ENCODE measurements at regions not wholly inside any gene's neighbourhood (a gene's known extent, or its start where the extent isn't known, plus 50 kb on each side); places are given as distances from the start of the nearest gene placed in this dataset.

DNA sequence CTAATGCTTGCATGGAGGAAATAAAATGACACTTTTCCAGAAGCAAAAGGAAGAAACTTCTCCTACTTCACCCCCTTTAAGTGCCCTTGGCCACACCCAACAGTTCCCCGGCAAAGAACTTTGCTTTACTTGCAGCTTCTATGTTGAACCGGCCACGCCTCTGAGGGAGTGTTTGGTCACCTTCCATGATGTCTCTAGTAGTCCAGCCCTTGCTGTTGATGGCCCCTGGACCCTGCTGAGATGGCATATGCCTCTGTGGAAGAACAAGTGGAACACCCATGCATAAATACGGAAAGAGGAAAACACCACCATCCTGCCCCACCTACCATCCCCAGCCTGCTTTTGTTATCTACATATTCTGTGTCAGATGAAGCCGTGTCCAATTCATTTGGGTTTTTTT, 218.3 kb upstream of the POU3F3 start:
- no peak overlapping the region for H3K4me3 Mint-ChIP-seq
- H3K9me3 Mint-ChIP-seq = peaks cover 14% of the 10 kb centered on the region
- H3K36me3 Mint-ChIP-seq = no peaks in the 10 kb centered on the region
- no peak for ATAC-seq
- no peak overlapping the region for H3K27ac Mint-ChIP-seq
- no peaks in the 10 kb centered on the region for H3K4me1 Mint-ChIP-seq
- DNase-seq (ENCODE audit: low spot score in 2 of 2) = no peak

DNA sequence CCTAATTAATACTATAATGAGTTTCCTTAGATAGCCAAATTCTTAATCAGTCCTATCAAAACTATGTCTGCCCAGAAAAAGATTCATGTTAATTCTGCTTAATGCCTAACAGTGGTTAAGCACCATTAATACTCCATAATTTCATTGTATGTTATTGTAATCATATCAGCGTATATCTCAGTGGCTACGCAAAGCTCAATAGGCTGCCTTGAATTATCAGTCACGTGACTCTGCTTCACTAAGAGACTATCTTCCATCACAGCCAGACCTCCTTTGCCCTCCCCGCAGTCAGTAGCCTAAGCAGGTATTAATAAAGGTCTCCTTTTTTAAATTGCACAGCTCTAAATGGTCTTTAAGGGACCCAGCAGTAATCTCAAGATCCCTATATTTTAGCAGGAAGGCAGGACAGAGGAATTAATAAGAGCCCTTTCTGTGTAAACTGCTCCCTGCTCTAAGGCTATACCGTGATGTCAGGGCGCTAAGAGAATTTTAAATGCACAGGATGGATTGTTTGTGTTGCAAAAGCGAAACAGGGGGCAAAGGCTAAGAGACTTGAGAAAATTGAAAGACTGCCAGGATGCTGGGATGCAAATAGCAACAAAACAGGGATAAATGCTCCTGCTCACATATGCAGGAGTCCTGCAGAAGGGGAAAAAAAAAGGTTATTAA, 215.6 kb upstream of the POU3F3 start:
- ATAC-seq = no peak
- Mint-ChIP-seq H3K27ac (no peak overlapping the region), H3K9me3 (peaks cover 20% of the 10 kb centered on the region)

GRCh38 chr2:104638859-104639202, 215.1 kb upstream of the POU3F3 start:
- Mint-ChIP-seq H3K27ac (no peak overlapping the region), H3K9me3 (peaks cover 18% of the 10 kb centered on the region), H3K4me3 (no peak overlapping the region), H3K4me1 (no peaks in the 10 kb centered on the region), H3K36me3 (no peaks in the 10 kb centered on the region)
- no peak for ATAC-seq
- no peak for DNase-seq (ENCODE audit: low spot score in 2 of 2)

More for the DNA sequence above, 215.6 kb upstream of the POU3F3 start:
- Mint-ChIP-seq H3K36me3 (no peaks in the 10 kb centered on the region), H3K4me1 (no peaks in the 10 kb centered on the region), H3K4me3 (no peak overlapping the region)
- DNase-seq (ENCODE audit: low spot score in 2 of 2) = no peak

DNA sequence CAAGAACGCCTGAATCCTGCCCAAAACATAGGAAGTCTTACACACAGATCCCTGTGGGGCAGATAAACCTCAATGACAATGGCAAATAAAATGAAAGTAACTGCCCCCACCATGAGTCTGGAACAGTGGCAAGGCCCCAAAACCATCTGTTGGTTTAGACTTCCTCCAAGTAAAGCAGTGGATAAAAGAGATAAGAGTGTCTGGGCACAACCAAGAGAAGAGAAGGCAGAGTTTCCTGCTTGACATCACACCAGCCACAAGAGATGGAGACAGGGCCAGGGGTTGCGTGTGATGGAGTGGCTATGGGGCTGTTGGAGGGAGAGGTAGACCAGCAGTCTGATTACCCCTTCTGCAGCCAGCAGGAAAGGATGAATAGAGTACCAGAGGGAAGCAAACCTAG, 212.1 kb upstream of the POU3F3 start:
- H3K36me3 Mint-ChIP-seq = no peaks in the 10 kb centered on the region
- no peak for ATAC-seq
- no peak overlapping the region for H3K4me3 Mint-ChIP-seq
- DNase-seq (ENCODE audit: low spot score in 2 of 2) = no peak
- H3K9me3 Mint-ChIP-seq = peaks cover 8% of the 10 kb centered on the region
- H3K27ac Mint-ChIP-seq = no peak overlapping the region
- H3K4me1 Mint-ChIP-seq = no peaks in the 10 kb centered on the region

- H3K4me1 Mint-ChIP-seq = no peaks in the 10 kb centered on the region
- DNase-seq (ENCODE audit: low spot score in 2 of 2) = no peak
- no peak overlapping the region for H3K27ac Mint-ChIP-seq
- no peaks in the 10 kb centered on the region for H3K36me3 Mint-ChIP-seq
- no peak for ATAC-seq
- peaks cover 6% of the 10 kb centered on the region for H3K9me3 Mint-ChIP-seq
- no peak overlapping the region for H3K4me3 Mint-ChIP-seq
Observed at GRCh38 chr2:104648376-104648775, 205.5 kb upstream of the POU3F3 start.

GRCh38 chr2:104649866-104650265, 204.0 kb upstream of the POU3F3 start:
- H3K4me3 Mint-ChIP-seq = no peak overlapping the region
- ATAC-seq = no peak

GRCh38 chr2:104650405-104650996, 203.4 kb upstream of the POU3F3 start:
- ATAC-seq (no peak), DNase-seq (ENCODE audit: low spot score in 2 of 2) (no peak)
- Mint-ChIP-seq H3K4me1 (no peaks in the 10 kb centered on the region), H3K27ac (no peak overlapping the region), H3K9me3 (peaks cover 10% of the 10 kb centered on the region), H3K36me3 (no peaks in the 10 kb centered on the region), H3K4me3 (no peak overlapping the region)

More at GRCh38 chr2:104649866-104650265, 204.0 kb upstream of the POU3F3 start:
- Mint-ChIP-seq H3K27ac (no peak overlapping the region), H3K4me1 (no peaks in the 10 kb centered on the region), H3K9me3 (peaks cover 10% of the 10 kb centered on the region), H3K36me3 (no peaks in the 10 kb centered on the region)
- no peak for DNase-seq (ENCODE audit: low spot score in 2 of 2)

- Mint-ChIP-seq H3K36me3 (no peaks in the 10 kb centered on the region), H3K27ac (no peak overlapping the region), H3K9me3 (peaks cover 14% of the 10 kb centered on the region), H3K4me1 (no peaks in the 10 kb centered on the region), H3K4me3 (no peak overlapping the region)
- no peak for DNase-seq (ENCODE audit: low spot score in 2 of 2)
- ATAC-seq = no peak
Observed at GRCh38 chr2:104654811-104655210, 199.1 kb upstream of the POU3F3 start.

DNA sequence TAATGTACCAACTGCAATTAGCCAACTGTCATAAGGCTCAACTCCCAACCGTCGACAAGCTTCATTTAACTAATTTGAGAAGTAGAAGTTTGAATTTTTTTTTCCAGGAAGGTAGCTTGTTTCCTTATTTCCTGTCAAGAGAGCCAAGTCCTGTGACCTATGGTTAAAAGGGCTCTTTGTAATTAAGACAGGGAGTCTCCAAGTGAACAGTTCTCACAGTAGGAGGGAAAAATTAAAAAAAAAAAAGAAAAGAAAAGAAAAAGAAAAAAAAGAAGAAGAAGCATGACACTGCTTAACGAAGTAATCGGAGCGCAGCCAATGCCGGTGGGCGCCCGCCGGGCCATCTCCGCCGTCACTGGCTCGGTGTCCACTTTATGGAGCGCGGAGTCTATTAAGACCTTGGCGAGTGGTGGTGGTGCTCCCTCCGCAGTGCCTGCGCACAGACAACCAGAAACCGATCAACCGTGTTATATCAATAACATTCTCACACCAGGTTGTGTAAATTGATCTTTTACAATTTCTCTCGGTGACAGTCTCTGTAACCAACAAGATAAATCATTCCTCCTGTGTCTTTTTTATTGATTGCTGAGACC, 197.2 kb upstream of the POU3F3 start:
- H3K4me3 Mint-ChIP-seq = no peak overlapping the region
- H3K9me3 Mint-ChIP-seq = peaks cover 8% of the 10 kb centered on the region
- H3K4me1 Mint-ChIP-seq = no peaks in the 10 kb centered on the region
- no peak overlapping the region for H3K27ac Mint-ChIP-seq
- DNase-seq (ENCODE audit: low spot score in 2 of 2) (no peak), ATAC-seq (no peak)
- H3K36me3 Mint-ChIP-seq = no peaks in the 10 kb centered on the region

DNA sequence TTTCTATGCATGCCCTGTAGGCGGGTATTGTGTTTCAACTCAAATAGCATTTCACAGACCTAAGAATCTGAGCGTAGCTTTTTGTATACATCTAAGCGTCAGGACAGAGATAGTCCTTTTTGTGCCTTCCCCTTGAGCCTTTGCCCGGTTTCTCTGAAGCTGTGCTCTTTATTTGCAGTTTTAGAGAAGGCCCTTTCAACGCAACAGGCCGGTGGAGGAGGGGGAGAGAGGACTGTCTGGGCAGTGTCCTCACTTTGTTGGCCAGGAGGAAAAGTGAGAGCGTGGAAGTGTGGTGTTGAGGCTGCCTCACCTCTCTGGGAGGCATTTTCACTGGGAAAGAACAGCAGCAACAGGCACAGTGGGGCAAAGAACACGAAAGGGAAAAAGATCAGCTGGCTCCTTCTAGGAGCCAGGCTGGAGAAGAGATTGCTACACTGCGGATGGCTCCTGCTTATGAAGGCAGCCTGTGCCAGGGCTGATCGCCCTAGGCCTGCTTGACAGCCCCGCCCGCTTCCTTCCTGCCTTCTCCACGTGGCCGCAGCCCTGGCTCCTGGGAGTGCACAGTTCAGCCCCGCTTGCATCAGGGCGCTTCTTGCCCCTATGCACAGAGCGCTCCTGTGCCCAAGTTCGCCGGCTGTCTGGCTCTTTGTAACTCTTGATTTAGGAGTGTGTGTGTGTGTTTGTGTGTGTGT, 195.6 kb upstream of the POU3F3 start:
- no peak overlapping the region for H3K4me3 Mint-ChIP-seq
- DNase-seq (ENCODE audit: low spot score in 2 of 2) = no peak

DNA sequence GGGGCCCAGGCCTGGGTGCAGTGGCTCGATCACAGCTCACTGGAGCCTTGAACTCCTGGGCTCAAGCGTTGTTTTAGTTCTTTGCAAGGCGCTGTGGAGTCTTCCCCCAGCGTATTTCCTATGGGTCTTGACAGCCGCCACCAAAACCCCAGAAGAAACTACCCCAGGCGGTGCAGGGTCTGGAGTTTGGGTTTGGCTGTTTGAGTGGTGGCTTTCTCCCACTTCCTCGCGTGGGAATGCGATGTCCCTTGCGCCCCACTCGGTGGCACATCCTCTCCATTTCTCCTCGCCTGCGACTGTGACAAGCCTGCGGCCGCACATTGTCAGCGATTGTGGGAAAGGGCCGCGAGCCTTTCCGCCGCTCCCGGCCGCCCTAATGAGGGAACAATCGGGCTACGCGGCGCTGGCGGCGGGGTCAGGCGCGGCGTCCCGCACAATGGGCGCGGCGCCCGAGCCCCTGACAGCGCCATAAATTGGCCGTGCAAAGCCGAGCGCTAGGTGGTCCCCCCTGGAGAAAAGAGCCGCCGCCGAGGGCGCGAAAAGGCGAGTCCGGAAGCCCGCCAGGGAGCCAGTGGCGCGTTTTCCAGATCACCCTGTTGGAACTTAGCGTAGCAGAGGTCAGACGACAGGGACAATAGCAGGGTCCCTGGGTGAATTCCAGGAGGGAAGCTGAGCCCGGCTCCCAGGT, 194.9 kb upstream of the POU3F3 start:
- Mint-ChIP-seq H3K36me3 (no peaks in the 10 kb centered on the region), H3K4me3 (no peak overlapping the region), H3K27ac (no peak overlapping the region), H3K4me1 (no peaks in the 10 kb centered on the region), H3K9me3 (peaks cover 6% of the 10 kb centered on the region)
- DNase-seq (ENCODE audit: low spot score in 2 of 2) (no peak), ATAC-seq (no peak)

More for the DNA sequence above, 195.6 kb upstream of the POU3F3 start:
- H3K4me1 Mint-ChIP-seq = no peaks in the 10 kb centered on the region
- H3K27ac Mint-ChIP-seq = no peak overlapping the region
- peaks cover 8% of the 10 kb centered on the region for H3K9me3 Mint-ChIP-seq
- no peaks in the 10 kb centered on the region for H3K36me3 Mint-ChIP-seq
- ATAC-seq = peak; percentile 42

GRCh38 chr2:104660991-104661390, 192.9 kb upstream of the POU3F3 start:
- no peak overlapping the region for H3K27ac Mint-ChIP-seq
- no peak overlapping the region for H3K4me3 Mint-ChIP-seq
- no peak for ATAC-seq

DNA sequence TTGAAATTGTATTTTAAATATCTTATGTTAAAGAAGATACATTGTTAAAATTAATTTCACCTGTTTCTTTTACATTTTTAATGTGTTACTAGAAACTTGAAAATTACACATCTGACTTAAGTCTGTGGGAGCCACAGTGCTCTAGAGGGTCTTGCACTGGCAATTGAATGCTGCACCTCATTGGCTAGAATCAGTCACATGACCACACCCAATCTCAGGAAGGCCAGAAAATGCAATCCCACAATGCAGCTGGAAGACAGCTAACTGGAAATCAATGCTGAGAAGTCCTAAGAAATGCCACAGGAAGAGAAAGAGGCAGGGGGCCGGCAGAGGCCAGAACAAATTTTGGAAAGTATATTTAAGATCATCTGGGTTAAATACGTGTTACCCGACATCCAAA, 189.2 kb upstream of the POU3F3 start:
- Mint-ChIP-seq H3K36me3 (no peaks in the 10 kb centered on the region), H3K9me3 (peaks cover 3% of the 10 kb centered on the region), H3K4me3 (no peak overlapping the region), H3K27ac (no peak overlapping the region), H3K4me1 (no peaks in the 10 kb centered on the region)
- DNase-seq (ENCODE audit: low spot score in 2 of 2) = no peak
- no peak for ATAC-seq

More at GRCh38 chr2:104660991-104661390, 192.9 kb upstream of the POU3F3 start:
- Mint-ChIP-seq H3K36me3 (no peaks in the 10 kb centered on the region), H3K4me1 (no peaks in the 10 kb centered on the region), H3K9me3 (peaks cover 3% of the 10 kb centered on the region)
- DNase-seq (ENCODE audit: low spot score in 2 of 2) = no peak

- DNase-seq (ENCODE audit: low spot score in 2 of 2) = no peak
- Mint-ChIP-seq H3K4me1 (no peaks in the 10 kb centered on the region), H3K9me3 (peaks cover 6% of the 10 kb centered on the region), H3K27ac (no peak overlapping the region), H3K4me3 (no peak overlapping the region), H3K36me3 (no peaks in the 10 kb centered on the region)
- no peak for ATAC-seq
Observed at GRCh38 chr2:104668631-104669030, 185.3 kb upstream of the POU3F3 start.

DNA sequence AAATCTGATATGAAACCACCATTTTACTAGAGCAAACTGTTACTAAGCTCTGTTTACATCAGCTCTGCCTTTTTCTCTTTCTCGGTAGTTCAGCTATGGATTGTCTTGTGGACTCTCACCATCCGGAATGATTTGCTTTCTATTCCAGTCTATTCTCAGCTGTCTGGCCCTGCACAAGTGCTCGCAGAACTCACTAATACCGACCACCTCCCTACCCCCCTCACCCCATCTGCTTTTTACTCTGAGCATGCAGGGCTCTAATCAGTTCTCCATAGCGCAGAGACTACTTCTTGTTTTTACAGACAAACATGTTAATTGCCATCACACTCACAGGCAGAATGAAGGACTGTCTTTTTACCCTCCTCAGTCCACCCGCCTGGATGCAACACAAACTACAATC, 180.7 kb upstream of the POU3F3 start:
- ATAC-seq = no peak
- H3K27ac Mint-ChIP-seq = no peak overlapping the region

More for the DNA sequence above, 180.7 kb upstream of the POU3F3 start:
- Mint-ChIP-seq H3K4me1 (no peaks in the 10 kb centered on the region), H3K4me3 (no peak overlapping the region), H3K36me3 (no peaks in the 10 kb centered on the region), H3K9me3 (peaks cover 15% of the 10 kb centered on the region)
- DNase-seq (ENCODE audit: low spot score in 2 of 2) = no peak

Data from stimulated activated effector memory CD8-positive, alpha-beta T cell treated with anti-CD3 and anti-CD28 coated beads, Interleukin-12 subunit alpha, Interleukin-12 subunit beta, amount 100 ng/mL, for 72 hours (primary cell).